ENCODE measurements at regions not wholly inside any gene's neighbourhood (a gene's known extent, or its start where the extent isn't known, plus 50 kb on each side); places are given as distances from the start of the nearest gene placed in this dataset.

GRCh38 chr15:67002368-67002767, 63.0 kb upstream of the SMAD3 start:
- no peak overlapping the region for H3K4me3 ChIP-seq
- no peaks in the 10 kb centered on the region for H4K20me1 ChIP-seq (replicated peaks; ENCODE audit: insufficient read depth)
- peaks cover 4% of the 10 kb centered on the region; the same call in 1 of the 3 replicates for H3K4me1 Mint-ChIP-seq
- H3K4me1 ChIP-seq (ENCODE audit: insufficient read depth), result no peaks in the 10 kb centered on the region; the same call in 1 of the 2 replicates
- no peak overlapping the region for H2AFZ ChIP-seq
- no peak for DNase-seq (ENCODE audit: low spot score)
- no peaks in the 10 kb centered on the region for H3K27me3 ChIP-seq (ENCODE audit: insufficient read depth)
- peaks cover 1% of the 10 kb centered on the region for H3K27me3 Mint-ChIP-seq (ENCODE audit: insufficient read depth, low read depth, poor library complexity)
- H3K36me3 ChIP-seq (ENCODE audit: insufficient read depth), result no peaks in the 10 kb centered on the region
- no peak overlapping the region for H3K27ac ChIP-seq (ENCODE audit: low read depth)
- no peaks in the 10 kb centered on the region for H3K79me2 ChIP-seq (replicated peaks; ENCODE audit: insufficient read depth)
- H3F3A ChIP-seq (replicated peaks; ENCODE audit: low read depth), result no peaks in the 10 kb centered on the region
- no peak overlapping the region for H3K4me3 Mint-ChIP-seq
- H3K9me3 Mint-ChIP-seq, result no peaks in the 10 kb centered on the region
- TF ChIP-seq, protein P1, sequence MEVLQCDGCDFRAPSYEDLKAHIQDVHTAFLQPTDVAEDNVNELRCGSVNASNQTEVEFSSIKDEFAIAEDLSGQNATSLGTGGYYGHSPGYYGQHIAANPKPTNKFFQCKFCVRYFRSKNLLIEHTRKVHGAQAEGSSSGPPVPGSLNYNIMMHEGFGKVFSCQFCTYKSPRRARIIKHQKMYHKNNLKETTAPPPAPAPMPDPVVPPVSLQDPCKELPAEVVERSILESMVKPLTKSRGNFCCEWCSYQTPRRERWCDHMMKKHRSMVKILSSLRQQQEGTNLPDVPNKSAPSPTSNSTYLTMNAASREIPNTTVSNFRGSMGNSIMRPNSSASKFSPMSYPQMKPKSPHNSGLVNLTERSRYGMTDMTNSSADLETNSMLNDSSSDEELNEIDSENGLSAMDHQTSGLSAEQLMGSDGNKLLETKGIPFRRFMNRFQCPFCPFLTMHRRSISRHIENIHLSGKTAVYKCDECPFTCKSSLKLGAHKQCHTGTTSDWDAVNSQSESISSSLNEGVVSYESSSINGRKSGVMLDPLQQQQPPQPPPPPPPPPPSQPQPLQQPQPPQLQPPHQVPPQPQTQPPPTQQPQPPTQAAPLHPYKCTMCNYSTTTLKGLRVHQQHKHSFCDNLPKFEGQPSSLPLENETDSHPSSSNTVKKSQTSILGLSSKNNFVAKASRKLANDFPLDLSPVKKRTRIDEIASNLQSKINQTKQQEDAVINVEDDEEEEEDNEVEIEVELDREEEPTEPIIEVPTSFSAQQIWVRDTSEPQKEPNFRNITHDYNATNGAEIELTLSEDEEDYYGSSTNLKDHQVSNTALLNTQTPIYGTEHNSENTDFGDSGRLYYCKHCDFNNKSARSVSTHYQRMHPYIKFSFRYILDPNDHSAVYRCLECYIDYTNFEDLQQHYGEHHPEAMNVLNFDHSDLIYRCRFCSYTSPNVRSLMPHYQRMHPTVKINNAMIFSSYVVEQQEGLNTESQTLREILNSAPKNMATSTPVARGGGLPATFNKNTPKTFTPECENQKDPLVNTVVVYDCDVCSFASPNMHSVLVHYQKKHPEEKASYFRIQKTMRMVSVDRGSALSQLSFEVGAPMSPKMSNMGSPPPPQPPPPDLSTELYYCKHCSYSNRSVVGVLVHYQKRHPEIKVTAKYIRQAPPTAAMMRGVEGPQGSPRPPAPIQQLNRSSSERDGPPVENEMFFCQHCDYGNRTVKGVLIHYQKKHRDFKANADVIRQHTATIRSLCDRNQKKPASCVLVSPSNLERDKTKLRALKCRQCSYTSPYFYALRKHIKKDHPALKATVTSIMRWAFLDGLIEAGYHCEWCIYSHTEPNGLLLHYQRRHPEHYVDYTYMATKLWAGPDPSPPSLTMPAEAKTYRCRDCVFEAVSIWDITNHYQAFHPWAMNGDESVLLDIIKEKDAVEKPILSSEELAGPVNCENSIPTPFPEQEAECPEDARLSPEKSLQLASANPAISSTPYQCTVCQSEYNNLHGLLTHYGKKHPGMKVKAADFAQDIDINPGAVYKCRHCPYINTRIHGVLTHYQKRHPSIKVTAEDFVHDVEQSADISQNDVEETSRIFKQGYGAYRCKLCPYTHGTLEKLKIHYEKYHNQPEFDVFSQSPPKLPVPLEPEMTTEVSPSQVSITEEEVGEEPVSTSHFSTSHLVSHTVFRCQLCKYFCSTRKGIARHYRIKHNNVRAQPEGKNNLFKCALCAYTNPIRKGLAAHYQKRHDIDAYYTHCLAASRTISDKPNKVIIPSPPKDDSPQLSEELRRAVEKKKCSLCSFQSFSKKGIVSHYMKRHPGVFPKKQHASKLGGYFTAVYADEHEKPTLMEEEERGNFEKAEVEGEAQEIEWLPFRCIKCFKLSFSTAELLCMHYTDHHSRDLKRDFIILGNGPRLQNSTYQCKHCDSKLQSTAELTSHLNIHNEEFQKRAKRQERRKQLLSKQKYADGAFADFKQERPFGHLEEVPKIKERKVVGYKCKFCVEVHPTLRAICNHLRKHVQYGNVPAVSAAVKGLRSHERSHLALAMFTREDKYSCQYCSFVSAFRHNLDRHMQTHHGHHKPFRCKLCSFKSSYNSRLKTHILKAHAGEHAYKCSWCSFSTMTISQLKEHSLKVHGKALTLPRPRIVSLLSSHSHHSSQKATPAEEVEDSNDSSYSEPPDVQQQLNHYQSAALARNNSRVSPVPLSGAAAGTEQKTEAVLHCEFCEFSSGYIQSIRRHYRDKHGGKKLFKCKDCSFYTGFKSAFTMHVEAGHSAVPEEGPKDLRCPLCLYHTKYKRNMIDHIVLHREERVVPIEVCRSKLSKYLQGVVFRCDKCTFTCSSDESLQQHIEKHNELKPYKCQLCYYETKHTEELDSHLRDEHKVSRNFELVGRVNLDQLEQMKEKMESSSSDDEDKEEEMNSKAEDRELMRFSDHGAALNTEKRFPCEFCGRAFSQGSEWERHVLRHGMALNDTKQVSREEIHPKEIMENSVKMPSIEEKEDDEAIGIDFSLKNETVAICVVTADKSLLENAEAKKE (CRISPR knock-in tag; IDR thresholded peaks at IDR 0.05), result no peak
- no peak for TF ChIP-seq CREB1 (CRISPR knock-in tag; IDR thresholded peaks at IDR 0.05; ENCODE audit: low read depth)
- no peak for TF ChIP-seq CTCF (conservative IDR thresholded peaks at IDR 0.05; ENCODE audit: low read depth in 2 of 2)
- TF ChIP-seq POLR2AphosphoS5 (IDR thresholded peaks at IDR 0.05; ENCODE audit: low read depth), result no peak
- TF ChIP-seq STAT1 (IDR thresholded peaks at IDR 0.05; ENCODE audit: unreplicated experiment), result no peak
- no peak for TF ChIP-seq ZNF114 (CRISPR knock-in tag; IDR thresholded peaks at IDR 0.05)
- no peak for TF ChIP-seq EZH2phosphoT487 (IDR thresholded peaks at IDR 0.05; ENCODE audit: unreplicated experiment)
- TF ChIP-seq NANOG (IDR thresholded peaks at IDR 0.05; ENCODE audit: borderline replicate concordance), result no peak
- TF ChIP-seq ETS1 (IDR thresholded peaks at IDR 0.05), result no peak
- TF ChIP-seq JUNB (IDR thresholded peaks at IDR 0.05; ENCODE audit: unreplicated experiment), result no peak
- TF ChIP-seq, protein P2, sequence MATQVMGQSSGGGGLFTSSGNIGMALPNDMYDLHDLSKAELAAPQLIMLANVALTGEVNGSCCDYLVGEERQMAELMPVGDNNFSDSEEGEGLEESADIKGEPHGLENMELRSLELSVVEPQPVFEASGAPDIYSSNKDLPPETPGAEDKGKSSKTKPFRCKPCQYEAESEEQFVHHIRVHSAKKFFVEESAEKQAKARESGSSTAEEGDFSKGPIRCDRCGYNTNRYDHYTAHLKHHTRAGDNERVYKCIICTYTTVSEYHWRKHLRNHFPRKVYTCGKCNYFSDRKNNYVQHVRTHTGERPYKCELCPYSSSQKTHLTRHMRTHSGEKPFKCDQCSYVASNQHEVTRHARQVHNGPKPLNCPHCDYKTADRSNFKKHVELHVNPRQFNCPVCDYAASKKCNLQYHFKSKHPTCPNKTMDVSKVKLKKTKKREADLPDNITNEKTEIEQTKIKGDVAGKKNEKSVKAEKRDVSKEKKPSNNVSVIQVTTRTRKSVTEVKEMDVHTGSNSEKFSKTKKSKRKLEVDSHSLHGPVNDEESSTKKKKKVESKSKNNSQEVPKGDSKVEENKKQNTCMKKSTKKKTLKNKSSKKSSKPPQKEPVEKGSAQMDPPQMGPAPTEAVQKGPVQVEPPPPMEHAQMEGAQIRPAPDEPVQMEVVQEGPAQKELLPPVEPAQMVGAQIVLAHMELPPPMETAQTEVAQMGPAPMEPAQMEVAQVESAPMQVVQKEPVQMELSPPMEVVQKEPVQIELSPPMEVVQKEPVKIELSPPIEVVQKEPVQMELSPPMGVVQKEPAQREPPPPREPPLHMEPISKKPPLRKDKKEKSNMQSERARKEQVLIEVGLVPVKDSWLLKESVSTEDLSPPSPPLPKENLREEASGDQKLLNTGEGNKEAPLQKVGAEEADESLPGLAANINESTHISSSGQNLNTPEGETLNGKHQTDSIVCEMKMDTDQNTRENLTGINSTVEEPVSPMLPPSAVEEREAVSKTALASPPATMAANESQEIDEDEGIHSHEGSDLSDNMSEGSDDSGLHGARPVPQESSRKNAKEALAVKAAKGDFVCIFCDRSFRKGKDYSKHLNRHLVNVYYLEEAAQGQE (IDR thresholded peaks at IDR 0.05; ENCODE audit: unreplicated experiment), result no peak
- TF ChIP-seq EZH2 (IDR thresholded peaks at IDR 0.05; ENCODE audit: low read depth, unreplicated experiment), result no peak
- no peak for TF ChIP-seq ZNF331 (CRISPR knock-in tag; IDR thresholded peaks at IDR 0.05; ENCODE audit: low read depth)
- no peak overlapping the region for H3K27ac Mint-ChIP-seq
- H3K36me3 Mint-ChIP-seq (ENCODE audit: low read depth), result no peaks in the 10 kb centered on the region; the same call in 1 of the 3 replicates
- ATAC-seq, result no peak
- H3K9me2 ChIP-seq (ENCODE audit: insufficient read depth), result no peaks in the 10 kb centered on the region; the same call in 1 of the 2 replicates
- no peak overlapping the region for H3K4me2 ChIP-seq

All from GM23338 (cell line).